Tibial nerve (tissue), 4 donors: ENCODE measurements at regions not wholly inside any gene's neighbourhood (a gene's known extent, or its start where the extent isn't known, plus 50 kb on each side); places are given as distances from the start of the nearest gene placed in this dataset.

ENCODE experiments used
- DNase-seq, 2 donors: peaks; one replicate each; pipeline ENCODE4 v3.0.0-alpha.2; 2019; ENCODE audit warnings: low spot score in 2 of 2
- H3K27ac ChIP-seq, 4 donors: fragments of 200-600 bp; sonication (generic) in 3 of 4; one replicate each; pipeline ENCODE4 v1.5.1; 2017 to 2019; ENCODE audit warnings: mild to moderate bottlenecking in 1 of 4
- H3K27me3 ChIP-seq, 2 donors: fragments of 200-600 bp; sonication (generic) in 1 of 2; one replicate each; pipeline versions ENCODE4 v1.5.1 to v1.6.0; 2017 to 2019
- H3K36me3 ChIP-seq, 3 donors: fragments of 200-600 bp; sonication (generic); one replicate each; pipeline ENCODE4 v1.5.1; 2018 to 2019
- H3K4me1 ChIP-seq, 4 donors: fragments of 200-600 bp; sonication (generic) in 3 of 4; one replicate each; pipeline ENCODE4 v1.5.1; 2017 to 2019
- H3K4me3 ChIP-seq, 4 donors: fragments of 200-600 bp; sonication (generic) in 3 of 4; one replicate each; pipeline ENCODE4 v1.5.1; 2017 to 2019; ENCODE audit warnings: mild to moderate bottlenecking in 1 of 4, moderate library complexity in 1 of 4
- H3K9me3 ChIP-seq, 4 donors: fragments of 200-600 bp; sonication (generic) in 3 of 4; one replicate each; pipeline ENCODE4 v1.5.1; 2017 to 2019
- EP300 ChIP-seq, 2 donors: sonication (generic); formaldehyde crosslinking; IDR thresholded peaks; one replicate each; pipeline ENCODE4 v1.6.1; 2017; ENCODE audit warnings: antibody characterized with exemption in 2 of 2, mild to moderate bottlenecking in 1 of 2
- POLR2A ChIP-seq, 2 donors: fragments of 450-650 bp; IDR thresholded peaks; one replicate each; pipeline ENCODE4 v1.6.1; 2017; ENCODE audit warnings: antibody characterized with exemption in 2 of 2, mild to moderate bottlenecking in 2 of 2, moderate library complexity in 2 of 2
- WGBS, 2 donors: methylation state at CpG; one replicate each; pipeline ENCODE4 v1.1.5; 2018; 5-methylcytosine and 5-hydroxymethylcytosine counted together
- TF ChIP-seq, protein P1 (sequence below), 5 experiments: fragments of 200-600 bp in 3 of 5; fragments of 450-650 bp in 2 of 5; sonication (generic) in 3 of 5; IDR thresholded peaks; one replicate each; pipeline ENCODE4 v1.5.1; 2016 to 2019; ENCODE audit warnings: antibody characterized with exemption in 5 of 5, mild to moderate bottlenecking in 3 of 5, moderate library complexity in 2 of 5

DNA sequence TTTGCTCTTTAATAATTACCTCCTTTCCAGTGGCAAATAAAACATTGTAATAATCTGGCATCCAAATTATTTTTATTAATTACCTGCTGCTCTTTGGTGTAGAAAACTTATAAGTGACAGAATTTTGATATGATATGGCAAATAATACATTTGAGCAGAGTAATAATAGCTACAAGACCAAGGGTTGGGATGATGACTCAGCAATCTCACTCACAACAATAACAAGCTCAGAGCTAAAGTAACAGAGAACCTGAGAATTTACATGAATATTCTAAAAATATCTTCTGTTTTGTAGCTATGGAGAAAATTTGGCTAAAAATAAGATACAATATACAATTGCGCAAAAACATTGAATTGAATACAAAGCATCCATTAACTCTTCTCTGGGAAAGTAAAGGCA is 480.8 kb upstream of the COBL start:
- Histone ChIP-seq H3K27me3 (no peaks in the 10 kb centered on the region), H3K4me1 (no peaks in the 10 kb centered on the region), H3K36me3 (no peaks in the 10 kb centered on the region), H3K9me3 (no peaks in the 10 kb centered on the region), H3K27ac (no peak overlapping the region), H3K4me3 (no peak overlapping the region)
- TF ChIP-seq, protein P1, sequence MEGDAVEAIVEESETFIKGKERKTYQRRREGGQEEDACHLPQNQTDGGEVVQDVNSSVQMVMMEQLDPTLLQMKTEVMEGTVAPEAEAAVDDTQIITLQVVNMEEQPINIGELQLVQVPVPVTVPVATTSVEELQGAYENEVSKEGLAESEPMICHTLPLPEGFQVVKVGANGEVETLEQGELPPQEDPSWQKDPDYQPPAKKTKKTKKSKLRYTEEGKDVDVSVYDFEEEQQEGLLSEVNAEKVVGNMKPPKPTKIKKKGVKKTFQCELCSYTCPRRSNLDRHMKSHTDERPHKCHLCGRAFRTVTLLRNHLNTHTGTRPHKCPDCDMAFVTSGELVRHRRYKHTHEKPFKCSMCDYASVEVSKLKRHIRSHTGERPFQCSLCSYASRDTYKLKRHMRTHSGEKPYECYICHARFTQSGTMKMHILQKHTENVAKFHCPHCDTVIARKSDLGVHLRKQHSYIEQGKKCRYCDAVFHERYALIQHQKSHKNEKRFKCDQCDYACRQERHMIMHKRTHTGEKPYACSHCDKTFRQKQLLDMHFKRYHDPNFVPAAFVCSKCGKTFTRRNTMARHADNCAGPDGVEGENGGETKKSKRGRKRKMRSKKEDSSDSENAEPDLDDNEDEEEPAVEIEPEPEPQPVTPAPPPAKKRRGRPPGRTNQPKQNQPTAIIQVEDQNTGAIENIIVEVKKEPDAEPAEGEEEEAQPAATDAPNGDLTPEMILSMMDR (IDR thresholded peaks at IDR 0.05): no peak
- TF ChIP-seq EP300 (IDR thresholded peaks at IDR 0.05): no peak
- no peak for TF ChIP-seq POLR2A (IDR thresholded peaks at IDR 0.05)
- no peak for DNase-seq
- 76 to 83% methylated on average over 1 of the region's 1 CpG for WGBS, 2 donors

DNA sequence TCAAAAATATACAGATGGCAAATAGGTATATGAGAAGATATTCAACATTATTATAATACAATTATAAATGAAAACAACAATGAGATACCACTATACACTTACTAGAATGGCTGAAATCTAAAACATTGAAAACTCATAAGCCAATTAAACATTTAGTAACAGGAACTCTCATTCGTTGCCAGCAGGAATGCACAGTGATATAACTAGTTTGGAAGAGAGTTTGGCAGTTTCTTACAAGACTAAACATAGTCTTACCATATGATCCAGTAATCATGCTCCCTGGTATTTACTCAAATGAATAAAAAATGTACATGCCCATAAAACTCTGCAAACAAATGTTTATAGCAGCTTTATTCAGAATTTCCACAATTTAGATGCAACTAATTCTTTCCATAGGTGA is 476.2 kb upstream of the COBL start:
- H3K27ac ChIP-seq: no peak overlapping the region
- DNase-seq: no peak
- 78 to 79% methylated on average over 1 of the region's 1 CpG for WGBS, 2 donors
- H3K36me3 ChIP-seq: no peaks in the 10 kb centered on the region
- H3K4me1 ChIP-seq: no peaks in the 10 kb centered on the region
- no peaks in the 10 kb centered on the region for H3K9me3 ChIP-seq
- TF ChIP-seq EP300 (IDR thresholded peaks at IDR 0.05): no peak
- TF ChIP-seq, protein P1 (IDR thresholded peaks at IDR 0.05): no peak
- TF ChIP-seq POLR2A (IDR thresholded peaks at IDR 0.05): no peak
- H3K4me3 ChIP-seq: no peak overlapping the region
- no peaks in the 10 kb centered on the region for H3K27me3 ChIP-seq

DNA sequence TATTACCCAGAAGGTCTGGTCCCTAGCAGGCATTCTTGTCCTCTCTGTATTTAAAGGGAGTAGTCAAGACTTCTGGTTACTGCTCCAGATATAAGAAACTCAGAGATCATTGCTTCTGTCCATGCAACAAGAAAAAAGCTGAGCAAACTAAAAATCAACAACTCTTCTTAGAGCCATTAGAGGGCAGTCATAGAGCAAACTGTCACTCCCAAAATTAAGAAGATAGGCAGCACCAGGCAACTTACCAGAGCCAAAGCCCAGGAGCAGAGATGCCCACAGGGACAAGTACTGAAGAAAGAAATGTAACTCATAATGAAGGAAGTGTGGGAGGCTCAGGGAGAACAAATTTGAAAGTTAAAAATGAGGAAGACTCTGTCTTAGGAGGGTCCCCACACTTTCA is 472.9 kb upstream of the COBL start:
- H3K27ac ChIP-seq: no peak overlapping the region
- H3K4me3 ChIP-seq: no peak overlapping the region
- H3K27me3 ChIP-seq: no peaks in the 10 kb centered on the region
- TF ChIP-seq, protein P1 (IDR thresholded peaks at IDR 0.05): no peak
- TF ChIP-seq POLR2A (IDR thresholded peaks at IDR 0.05): no peak
- no peak for TF ChIP-seq EP300 (IDR thresholded peaks at IDR 0.05)
- no peaks in the 10 kb centered on the region for H3K4me1 ChIP-seq
- DNase-seq: no peak
- H3K9me3 ChIP-seq: no peaks in the 10 kb centered on the region
- H3K36me3 ChIP-seq: no peaks in the 10 kb centered on the region

DNA sequence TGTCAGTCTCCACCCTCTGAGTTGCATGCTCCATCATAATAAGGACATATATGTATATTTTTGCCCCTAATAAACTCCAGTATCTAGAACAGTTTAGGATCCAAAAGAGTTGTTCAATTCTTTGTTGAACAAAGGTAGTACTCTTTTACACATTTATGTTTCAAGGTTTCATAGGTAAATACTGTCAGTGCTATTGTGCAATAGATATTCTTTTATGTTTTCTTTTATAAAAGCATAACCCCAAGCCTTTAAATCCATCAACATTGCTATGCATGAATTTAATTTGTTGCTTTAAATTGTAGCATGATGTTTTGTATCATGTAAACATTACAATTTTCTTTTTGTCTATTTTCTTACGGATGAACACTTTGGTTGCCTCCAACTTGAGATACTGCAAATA is 469.7 kb upstream of the COBL start:
- no peak for DNase-seq
- Histone ChIP-seq H3K27ac (no peak overlapping the region), H3K4me1 (no peaks in the 10 kb centered on the region), H3K27me3 (no peaks in the 10 kb centered on the region), H3K9me3 (no peaks in the 10 kb centered on the region), H3K36me3 (no peaks in the 10 kb centered on the region), H3K4me3 (no peak overlapping the region)
- 88 to 95% methylated on average over 1 of the region's 1 CpG for WGBS, 2 donors
- no peak for TF ChIP-seq EP300 (IDR thresholded peaks at IDR 0.05)
- TF ChIP-seq, protein P1 (IDR thresholded peaks at IDR 0.05): no peak
- TF ChIP-seq POLR2A (IDR thresholded peaks at IDR 0.05): no peak

DNA sequence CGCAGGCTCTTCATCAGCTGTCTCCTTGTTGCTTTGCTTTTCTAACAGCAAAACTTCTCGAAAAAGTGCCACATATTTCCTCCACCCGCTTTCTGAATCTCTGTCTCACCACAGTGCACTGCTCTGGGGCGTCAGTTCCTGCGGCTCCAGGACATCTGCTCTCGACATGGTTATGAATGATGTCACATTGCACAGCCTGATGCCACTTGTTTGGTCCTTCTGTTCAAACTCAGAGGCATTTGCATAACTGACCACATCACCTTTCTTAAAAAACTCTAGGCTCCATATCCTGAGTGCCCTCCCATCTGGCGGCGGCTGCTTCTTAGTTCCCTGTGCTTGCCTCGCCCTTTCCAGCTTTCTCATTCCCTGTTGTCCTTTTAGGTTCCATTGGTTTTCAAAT is 469.3 kb upstream of the COBL start:
- 77 to 82% methylated on average over 9 of the region's 9 CpGs for WGBS, 2 donors
- Histone ChIP-seq H3K4me1 (no peaks in the 10 kb centered on the region), H3K27me3 (no peaks in the 10 kb centered on the region), H3K9me3 (no peaks in the 10 kb centered on the region), H3K4me3 (no peak overlapping the region), H3K27ac (no peak overlapping the region), H3K36me3 (no peaks in the 10 kb centered on the region)
- no peak for TF ChIP-seq POLR2A (IDR thresholded peaks at IDR 0.05)
- TF ChIP-seq, protein P1 (IDR thresholded peaks at IDR 0.05): no peak
- TF ChIP-seq EP300 (IDR thresholded peaks at IDR 0.05): no peak
- no peak for DNase-seq
